ENCODE measurements at regions not wholly inside any gene's neighbourhood (a gene's known extent, or its start where the extent isn't known, plus 50 kb on each side); places are given as distances from the start of the nearest gene placed in this dataset.
"Not testable (repeated sequence)": the region's sequence is repeated elsewhere in the genome, so short reads cannot be mapped to it uniquely, and the experiment has no call there.

DNA sequence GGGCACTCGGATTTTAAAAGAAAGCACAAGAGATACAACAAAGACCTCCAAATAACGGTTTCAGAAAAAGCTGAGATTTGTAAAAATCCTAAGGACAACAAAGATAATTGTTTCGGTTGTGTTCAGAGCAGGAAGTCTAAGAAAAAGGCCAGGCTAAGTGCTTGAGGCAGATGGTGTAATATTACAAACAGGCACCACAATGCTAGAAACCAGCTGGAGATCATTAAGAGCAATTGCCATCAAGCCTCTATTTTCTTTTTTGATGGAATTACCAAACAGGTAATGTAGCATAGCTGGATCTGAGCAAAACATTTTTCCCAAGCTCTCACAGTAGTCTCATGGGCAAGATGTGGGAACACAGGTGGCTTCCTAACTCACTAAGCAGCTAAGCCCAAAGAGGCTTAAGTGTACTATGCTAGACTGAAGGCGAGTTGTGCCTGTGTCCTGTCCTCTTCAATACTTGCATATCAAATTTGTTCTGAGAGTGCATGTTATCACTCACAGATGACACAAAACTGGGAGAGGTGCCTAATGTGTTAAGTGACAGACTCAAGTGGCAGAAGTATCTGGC is 161.6 kb downstream of the GLUL start:
- DNase-seq = no peak

DNA sequence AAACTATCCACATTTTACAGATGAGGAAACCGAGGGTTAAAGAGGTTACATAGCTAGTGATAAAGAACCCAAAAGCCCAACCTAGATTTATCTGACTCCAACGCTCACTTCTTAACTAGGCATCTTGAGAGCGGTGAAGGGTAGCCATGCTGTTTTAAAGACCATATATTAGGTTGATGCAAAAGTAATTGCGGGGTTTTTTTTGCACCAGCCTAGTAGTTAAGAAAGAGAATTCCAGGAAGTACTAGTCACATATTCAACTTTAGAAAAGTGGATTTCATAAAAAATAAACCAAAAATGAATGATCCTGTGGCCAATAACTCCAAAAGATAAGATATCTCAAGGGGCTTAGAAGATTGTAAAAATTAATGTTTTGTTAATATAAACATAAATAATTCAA is 162.1 kb downstream of the GLUL start:
- no peak for DNase-seq

DNA sequence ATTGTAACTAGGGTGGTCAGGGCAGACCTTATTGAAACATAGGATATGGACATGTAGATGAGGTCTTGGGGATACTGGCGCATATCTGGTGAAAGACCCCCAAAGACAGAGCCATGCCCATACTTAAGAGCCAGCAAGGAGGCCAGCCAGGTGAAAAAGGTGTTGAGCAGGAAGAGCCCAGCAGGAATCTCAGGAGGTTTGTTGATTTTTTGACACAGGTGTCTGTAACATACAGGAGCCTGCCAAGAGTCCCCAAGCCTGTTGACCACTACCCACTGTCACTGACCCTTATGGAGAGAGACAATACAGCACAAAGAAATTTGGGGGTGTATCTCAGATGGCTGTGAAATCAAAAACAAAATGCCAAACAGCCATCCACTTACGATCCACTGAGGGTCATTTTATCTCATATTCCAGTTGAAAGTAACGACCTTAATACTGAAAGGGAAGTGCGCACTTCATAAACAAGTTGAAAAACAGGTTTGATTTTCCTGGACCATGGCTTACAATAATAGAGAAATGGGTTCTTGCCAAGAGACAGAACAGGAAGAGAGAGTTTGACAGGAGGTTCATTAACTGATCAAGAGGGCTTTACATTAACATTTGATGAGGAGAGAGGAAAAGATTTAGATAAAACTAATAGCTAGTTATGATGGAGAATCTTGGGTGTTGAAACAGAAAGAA is 163.6 kb downstream of the GLUL start:
- no peak for DNase-seq

GRCh38 chr1:182226618-182227017 is 165.0 kb downstream of the GLUL start:
- no peak for DNase-seq

DNA sequence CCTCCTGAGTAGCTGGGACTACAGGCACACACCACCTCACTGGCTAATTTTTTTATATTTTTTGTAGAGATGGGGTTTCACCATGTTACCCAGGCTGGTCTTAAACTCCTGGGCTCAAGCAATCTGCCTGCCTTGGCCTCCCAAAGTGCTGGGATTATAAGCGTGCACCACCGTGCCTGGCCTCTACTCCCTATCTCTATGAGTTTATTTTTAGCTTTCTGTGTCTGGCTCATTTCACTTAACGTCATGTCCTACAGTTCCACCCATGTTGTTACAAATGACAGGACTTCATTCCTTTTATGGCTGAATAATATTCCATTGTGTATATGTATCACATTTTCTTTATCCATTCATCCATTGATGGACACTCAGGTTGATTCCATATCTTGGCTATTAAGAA is 164.2 kb upstream of the ZNF648 start:
- DNase-seq = not testable (repeated sequence)

DNA sequence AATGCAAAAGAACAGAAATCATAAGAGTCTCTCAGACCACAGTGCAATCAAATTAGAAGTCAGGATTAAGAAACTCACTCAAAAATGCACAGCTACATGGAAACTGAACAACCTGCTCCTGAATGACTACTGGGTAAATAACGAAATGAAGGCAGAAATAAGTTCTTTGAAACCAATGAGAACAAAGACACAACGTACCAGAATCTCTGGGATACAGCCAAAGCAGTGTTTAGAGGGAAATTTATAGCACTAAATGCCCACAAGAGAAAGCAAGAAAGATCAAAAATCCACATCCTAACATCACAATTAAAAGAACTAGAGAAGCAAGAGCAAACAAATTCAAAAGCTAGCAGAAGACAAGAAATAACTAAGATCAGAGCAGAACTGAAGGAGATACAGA is 160.5 kb upstream of the ZNF648 start:
- DNase-seq = not testable (repeated sequence)

DNA sequence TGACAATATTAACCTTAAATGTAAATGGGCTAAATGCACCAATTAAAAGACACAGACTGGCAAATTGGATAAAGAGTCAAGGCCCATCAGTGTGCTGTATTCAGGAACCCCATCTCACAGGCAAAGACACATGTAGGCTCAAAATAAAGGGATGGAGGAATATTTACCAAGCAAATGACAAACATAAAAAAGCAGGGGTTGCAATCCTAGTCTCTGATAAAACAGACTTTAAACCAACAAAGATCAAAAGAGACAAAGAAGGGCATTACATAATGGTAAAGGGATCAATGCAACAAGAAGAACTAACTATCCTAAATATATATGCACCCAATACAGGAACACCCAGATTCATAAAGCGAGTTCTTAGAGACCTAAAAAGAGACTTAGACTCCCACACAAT is 159.9 kb upstream of the ZNF648 start:
- DNase-seq = not testable (repeated sequence)

DNA sequence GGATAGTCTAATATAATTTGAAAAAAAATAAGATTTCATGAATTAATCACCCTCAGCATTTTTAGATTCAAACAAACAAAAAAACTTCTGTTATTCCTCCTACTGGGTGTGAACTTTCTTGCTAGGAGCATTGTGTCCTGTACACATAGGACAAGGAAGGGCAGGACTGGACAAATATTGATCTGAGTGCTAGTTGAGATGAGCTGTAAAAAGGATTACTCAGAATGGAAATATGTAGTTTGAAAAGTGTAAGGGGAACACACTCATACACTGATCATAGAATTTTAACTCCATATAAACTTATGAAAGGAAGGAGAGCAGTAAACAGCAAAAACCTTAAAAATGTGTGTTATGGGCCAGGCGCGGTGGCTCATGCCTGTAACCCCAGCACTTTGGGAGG is 156.5 kb upstream of the ZNF648 start:
- no peak for DNase-seq

DNA sequence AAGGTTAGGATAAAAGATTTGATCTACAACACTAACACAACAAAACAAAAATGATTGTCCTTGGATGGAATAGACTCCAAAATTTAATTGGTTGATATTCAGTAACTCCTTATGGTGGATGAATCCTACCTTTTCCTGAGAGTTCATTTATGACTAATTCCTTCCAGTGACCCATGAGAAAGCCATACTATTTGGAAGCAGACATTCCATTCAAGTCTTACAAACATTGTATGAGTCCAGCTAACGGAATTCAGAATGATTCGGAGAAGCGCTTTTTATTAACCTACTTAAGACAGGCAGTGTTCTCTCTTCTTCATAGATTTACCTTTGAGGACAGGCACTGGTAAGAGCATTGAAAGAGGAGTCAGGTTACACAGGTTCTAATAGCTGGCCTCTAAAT is 155.6 kb upstream of the ZNF648 start:
- no peak for DNase-seq

- DNase-seq = no peak
Measured at GRCh38 chr1:182215764-182216163, 154.3 kb upstream of the ZNF648 start.

GRCh38 chr1:182213163-182213562 is 151.7 kb upstream of the ZNF648 start:
- DNase-seq = no peak

GRCh38 chr1:182211386-182211785 is 149.9 kb upstream of the ZNF648 start:
- DNase-seq = no peak

DNA sequence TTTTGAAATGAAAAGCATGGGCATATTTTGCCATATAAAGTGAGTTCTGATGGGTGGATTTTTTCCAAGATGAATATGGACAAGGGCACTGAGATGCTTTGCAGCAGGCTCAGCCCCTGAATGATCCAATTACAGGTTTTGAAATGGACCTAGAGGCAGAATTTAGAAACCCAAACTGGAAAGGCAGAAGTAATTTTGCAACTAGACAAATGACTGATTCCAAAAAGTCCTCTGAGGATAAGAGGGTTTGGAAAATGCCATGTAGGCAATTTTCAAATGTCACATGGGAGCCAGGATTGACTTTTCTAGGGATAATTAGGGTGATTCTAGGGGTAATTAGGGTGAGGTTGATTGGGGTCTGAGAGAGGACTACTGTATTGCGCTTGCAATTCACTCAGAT is 148.9 kb upstream of the ZNF648 start:
- no peak for DNase-seq

DNA sequence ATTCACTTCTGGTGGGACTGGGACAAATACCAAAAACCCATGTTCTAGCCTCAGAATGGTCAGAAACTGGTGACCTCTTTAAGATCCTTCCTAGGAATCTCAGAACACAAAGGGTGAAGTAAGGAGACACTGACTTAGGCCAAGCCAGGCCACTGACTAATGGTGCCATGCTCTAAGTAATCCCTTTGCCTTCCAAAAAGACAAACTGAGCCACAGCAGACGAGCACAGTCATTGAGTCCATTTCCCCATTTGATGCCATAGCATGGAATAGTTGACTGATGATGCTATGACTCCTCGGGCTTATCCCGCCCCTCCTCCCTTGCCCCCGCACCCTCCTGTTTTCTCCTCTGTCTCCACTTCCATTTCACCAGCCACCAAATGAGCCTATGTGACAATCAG is 145.8 kb upstream of the ZNF648 start:
- no peak for DNase-seq

DNA sequence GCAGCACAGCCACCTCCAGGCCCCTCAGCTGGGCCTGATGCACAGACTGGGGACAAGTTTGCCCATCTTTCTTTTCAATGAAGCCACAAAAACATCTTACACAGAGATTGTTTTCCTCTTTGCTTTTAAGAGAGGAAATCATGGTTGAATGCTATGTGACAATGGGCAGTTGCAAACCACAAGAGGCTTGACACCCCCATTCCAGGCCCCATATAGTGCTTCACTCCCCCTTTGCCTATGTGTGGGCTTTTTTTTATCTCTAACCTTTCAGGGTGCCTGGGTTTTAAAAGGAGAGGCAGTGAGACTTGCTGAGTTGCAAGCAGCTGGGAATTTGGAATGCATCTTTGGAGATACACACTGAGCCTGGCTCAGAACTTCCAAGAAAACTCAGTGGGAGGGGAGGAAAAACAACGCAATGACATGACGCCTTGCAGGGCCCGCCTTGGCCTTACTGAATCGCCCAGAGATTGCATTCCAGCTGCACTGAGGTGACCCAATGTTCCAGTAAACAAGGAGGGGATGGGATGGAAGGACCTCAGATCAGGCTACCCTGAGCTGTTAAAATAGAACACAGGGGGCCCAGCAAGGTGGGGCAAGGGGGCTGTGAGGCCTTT is 145.2 kb upstream of the ZNF648 start:
- no peak for DNase-seq

GRCh38 chr1:182205351-182206022 is 144.0 kb upstream of the ZNF648 start:
- DNase-seq = no peak

GRCh38 chr1:182203191-182203875 is 141.8 kb upstream of the ZNF648 start:
- DNase-seq = no peak

DNA sequence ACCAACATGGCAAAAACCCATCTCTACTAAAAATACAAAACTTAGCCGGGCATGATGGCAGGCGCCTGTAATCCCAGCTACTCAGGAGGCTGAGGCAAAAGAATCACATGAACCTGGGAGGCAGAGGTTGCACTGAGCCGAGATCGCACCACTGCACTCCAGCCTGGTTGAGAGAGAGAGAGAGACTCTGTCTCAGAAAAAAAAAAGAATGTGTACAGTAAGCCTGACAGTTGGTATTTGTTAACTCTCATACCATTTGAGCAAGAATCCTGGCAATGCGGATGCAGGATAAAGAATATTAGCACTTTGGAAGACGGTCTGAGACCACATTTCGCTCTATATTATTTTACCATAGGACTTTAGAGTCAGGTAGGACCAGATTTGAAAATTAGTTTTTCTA is 140.0 kb upstream of the ZNF648 start:
- not testable (repeated sequence) for DNase-seq

GRCh38 chr1:182200025-182200812 is 138.7 kb upstream of the ZNF648 start:
- DNase-seq = no peak

DNA sequence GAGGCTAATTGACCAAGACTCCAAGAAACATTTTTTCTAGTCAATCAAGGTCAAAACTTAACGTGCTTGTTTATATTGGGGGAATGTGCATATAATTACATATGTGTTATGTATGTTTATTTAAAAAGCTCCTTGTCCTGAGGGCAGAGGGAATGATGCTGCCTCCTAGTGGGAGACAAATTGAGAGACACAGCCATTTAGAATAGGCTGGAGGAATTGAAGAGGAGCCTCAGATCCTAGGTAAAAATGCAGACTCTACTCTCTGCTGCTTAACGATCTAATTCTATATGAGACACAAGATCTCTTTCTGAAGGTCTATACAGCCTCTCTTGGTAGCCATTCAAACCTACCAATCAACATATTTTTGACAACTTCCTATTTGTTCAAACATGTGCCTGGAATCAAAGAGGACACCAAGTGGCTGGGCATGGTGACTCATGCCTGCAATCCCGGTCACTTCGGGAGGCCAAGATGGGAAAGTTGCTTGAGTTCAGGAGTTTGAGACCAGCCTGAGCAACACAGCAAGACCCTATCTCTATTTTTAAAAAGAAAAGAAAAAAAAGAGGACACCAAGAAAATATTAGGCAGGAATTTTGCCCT is 136.6 kb upstream of the ZNF648 start:
- no peak for DNase-seq

Data from amygdala (tissue), 56 donors.